ENCODE measurements at regions not wholly inside any gene's neighbourhood (a gene's known extent, or its start where the extent isn't known, plus 50 kb on each side); places are given as distances from the start of the nearest gene placed in this dataset.

DNA sequence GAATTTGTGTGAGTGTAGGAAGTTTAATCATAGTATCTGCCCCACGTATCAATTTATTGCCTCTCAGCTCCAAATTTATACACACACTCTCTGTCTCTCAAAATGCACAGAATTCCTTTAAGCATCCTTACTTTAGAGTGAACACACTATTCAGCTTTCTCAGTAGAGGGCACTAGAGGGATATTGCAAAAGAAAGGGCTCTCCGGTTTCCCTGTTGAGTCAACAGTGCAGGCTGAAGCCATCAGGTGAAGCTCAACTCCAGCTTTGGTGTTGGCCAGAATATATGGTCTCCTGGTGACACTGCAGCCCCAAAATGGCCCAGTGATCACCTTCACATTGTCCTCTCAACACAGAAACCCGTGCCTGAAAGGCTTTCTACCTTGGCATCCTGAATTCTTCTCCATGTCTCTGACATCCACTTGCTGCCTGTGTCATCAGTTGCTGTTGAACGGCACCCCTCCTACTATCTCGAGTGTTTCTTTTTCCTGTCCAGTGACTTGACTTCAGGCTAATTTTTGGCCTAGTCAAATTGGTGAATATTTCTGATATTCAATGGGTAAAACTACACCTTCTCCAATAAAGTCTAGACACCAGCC lies 670.5 kb downstream of the GABRG1 start:
- no peaks in the 10 kb centered on the region for H3K36me3 ChIP-seq
- no peak for TF ChIP-seq POLR2A (IDR thresholded peaks at IDR 0.05)
- TF ChIP-seq, protein P1, sequence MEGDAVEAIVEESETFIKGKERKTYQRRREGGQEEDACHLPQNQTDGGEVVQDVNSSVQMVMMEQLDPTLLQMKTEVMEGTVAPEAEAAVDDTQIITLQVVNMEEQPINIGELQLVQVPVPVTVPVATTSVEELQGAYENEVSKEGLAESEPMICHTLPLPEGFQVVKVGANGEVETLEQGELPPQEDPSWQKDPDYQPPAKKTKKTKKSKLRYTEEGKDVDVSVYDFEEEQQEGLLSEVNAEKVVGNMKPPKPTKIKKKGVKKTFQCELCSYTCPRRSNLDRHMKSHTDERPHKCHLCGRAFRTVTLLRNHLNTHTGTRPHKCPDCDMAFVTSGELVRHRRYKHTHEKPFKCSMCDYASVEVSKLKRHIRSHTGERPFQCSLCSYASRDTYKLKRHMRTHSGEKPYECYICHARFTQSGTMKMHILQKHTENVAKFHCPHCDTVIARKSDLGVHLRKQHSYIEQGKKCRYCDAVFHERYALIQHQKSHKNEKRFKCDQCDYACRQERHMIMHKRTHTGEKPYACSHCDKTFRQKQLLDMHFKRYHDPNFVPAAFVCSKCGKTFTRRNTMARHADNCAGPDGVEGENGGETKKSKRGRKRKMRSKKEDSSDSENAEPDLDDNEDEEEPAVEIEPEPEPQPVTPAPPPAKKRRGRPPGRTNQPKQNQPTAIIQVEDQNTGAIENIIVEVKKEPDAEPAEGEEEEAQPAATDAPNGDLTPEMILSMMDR (IDR thresholded peaks at IDR 0.05): peak in 3 of 7 experiments; percentile 11 to 39 (median 24)
- no peak for TF ChIP-seq POLR2AphosphoS5 (IDR thresholded peaks at IDR 0.05)
- TF ChIP-seq EP300 (IDR thresholded peaks at IDR 0.05): no peak
- H3K4me3 ChIP-seq: no peak overlapping the region
- no peak overlapping the region for H3K27ac ChIP-seq
- H3K27me3 ChIP-seq: no peaks in the 10 kb centered on the region
- no peaks in the 10 kb centered on the region for H3K9me3 ChIP-seq
- DNase-seq: peak in 1 of 2 donors; percentile 67
- no peaks in the 10 kb centered on the region for H3K4me1 ChIP-seq
- intact Hi-C loops (cut with DNase I; ENCODE audit: low total_unique reads): no loop called here
- WGBS, 5 donors: 25 to 38% (median 34%) methylated on average over 5 of the region's 5 CpGs

DNA sequence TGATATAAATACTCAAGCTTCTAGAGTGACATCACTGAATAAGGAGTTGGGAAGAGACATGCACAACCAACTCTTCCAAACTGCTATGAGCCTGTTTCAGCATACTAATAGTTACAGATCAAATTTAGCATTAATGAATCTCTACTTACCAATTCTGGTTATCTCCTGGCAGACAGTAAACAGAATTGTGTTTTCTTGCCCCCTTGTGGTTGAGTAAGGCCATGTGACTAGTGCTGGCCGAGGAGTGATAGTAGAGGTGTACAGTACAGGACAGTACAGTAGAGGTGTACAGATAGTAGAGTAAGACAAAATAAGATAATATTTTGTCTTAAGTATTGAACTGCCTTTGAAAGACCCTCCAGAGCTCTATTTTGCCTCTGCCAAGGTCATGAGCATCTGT lies 681.4 kb downstream of the GABRG1 start:
- no peaks in the 10 kb centered on the region for H3K36me3 ChIP-seq
- intact Hi-C loops (cut with DNase I; ENCODE audit: low total_unique reads): loop anchor here (10.0 kb wide), 1 partner anchor 518 kb away; no protein-coding TSS in a partner anchor
- no peak overlapping the region for H3K27ac ChIP-seq
- H3K27me3 ChIP-seq: no peaks in the 10 kb centered on the region
- no peaks in the 10 kb centered on the region for H3K9me3 ChIP-seq
- no peak for TF ChIP-seq POLR2A (IDR thresholded peaks at IDR 0.05)
- TF ChIP-seq, protein P1 (IDR thresholded peaks at IDR 0.05): peak in 4 of 7 experiments; percentile 16 to 48 (median 36)
- H3K4me1 ChIP-seq: no peaks in the 10 kb centered on the region
- 7 to 53% (median 43%) methylated on average over 1 of the region's 1 CpG for WGBS, 5 donors
- no peak overlapping the region for H3K4me3 ChIP-seq
- peak in 1 of 2 donors; percentile 6 for DNase-seq

DNA sequence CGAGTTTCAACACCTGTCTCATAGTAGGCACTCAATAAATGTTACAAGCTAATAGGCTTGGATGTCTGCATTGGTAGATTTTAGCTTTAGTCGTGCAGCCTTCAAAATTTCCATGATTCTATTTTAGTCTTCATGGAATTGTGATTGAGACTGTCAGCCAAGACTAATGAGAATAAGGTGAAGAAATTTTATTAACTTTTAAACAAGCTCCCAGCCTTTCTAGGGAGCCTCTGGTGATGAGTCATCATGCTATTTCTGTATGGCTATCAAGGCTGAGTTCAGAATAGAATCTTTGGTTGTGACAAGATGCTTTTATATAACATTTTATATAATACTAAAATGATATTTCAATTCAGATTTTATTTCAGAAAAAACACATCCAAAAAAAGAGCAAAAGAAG lies 685.8 kb downstream of the GABRG1 start:
- no peak overlapping the region for H3K27ac ChIP-seq
- intact Hi-C loops (cut with DNase I; ENCODE audit: low total_unique reads): no loop called here
- no peaks in the 10 kb centered on the region for H3K36me3 ChIP-seq
- H3K4me1 ChIP-seq: no peaks in the 10 kb centered on the region
- H3K4me3 ChIP-seq: no peak overlapping the region
- DNase-seq: peak in 1 of 2 donors; percentile 9
- no peaks in the 10 kb centered on the region for H3K27me3 ChIP-seq
- 44 to 61% (median 54%) methylated on average over 2 of the region's 2 CpGs for WGBS, 5 donors
- no peak for TF ChIP-seq POLR2A (IDR thresholded peaks at IDR 0.05)
- TF ChIP-seq POLR2AphosphoS5 (IDR thresholded peaks at IDR 0.05): no peak
- TF ChIP-seq EP300 (IDR thresholded peaks at IDR 0.05): no peak
- H3K9me3 ChIP-seq: no peaks in the 10 kb centered on the region

DNA sequence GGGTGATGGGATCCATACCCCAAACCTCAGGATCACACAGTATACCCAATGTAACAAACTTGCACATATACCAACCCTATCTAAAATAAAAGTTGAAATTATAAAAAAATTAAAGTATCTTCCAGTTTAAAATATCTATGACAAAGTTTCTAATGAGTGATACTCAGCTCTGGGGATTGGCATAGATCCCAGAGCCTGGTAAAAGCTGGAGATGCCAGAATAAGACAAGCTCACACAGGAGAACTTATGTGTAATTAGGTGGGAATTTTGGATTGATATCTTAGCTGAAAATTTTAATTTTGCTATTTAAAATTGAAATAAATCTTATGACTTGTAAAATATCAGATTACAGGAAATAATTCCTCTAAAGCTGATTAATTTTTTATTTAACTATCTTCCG lies 686.5 kb downstream of the GABRG1 start:
- no peaks in the 10 kb centered on the region for H3K27me3 ChIP-seq
- no peak for DNase-seq
- no peaks in the 10 kb centered on the region for H3K4me1 ChIP-seq
- H3K36me3 ChIP-seq: no peaks in the 10 kb centered on the region
- H3K4me3 ChIP-seq: no peak overlapping the region
- TF ChIP-seq, protein P1 (IDR thresholded peaks at IDR 0.05): no peak
- TF ChIP-seq EP300 (IDR thresholded peaks at IDR 0.05) (no peak), POLR2AphosphoS5 (IDR thresholded peaks at IDR 0.05) (no peak), POLR2A (IDR thresholded peaks at IDR 0.05) (no peak)
- no peaks in the 10 kb centered on the region for H3K9me3 ChIP-seq
- 56 to 93% (median 93%) methylated on average over 1 of the region's 1 CpG for WGBS, 5 donors
- intact Hi-C loops (cut with DNase I; ENCODE audit: low total_unique reads): no loop called here
- H3K27ac ChIP-seq: no peak overlapping the region

DNA sequence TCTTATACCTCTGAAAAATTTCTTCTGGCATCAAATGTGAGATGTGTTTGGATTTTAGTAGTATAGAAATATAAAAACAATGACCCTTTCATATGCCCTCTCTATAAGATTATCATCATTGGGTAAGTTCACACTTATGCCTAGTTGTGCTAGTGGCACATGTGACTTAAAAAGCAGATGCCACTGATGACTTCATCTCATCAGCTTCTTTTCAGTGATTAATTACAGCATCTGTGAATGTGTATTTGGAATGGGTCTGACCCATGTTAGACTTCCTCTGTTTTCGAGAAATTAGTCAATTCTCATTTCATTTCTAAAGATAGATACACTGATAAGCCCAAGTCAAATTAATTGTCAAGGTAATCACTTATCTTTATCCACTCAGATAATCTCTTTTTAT lies 698.7 kb downstream of the GABRG1 start:
- Histone ChIP-seq H3K27me3 (no peaks in the 10 kb centered on the region), H3K4me3 (no peak overlapping the region), H3K4me1 (no peaks in the 10 kb centered on the region), H3K9me3 (peaks cover 0 to 26% (median 10%) of the 10 kb centered on the region in 4 donors), H3K27ac (no peak overlapping the region), H3K36me3 (no peaks in the 10 kb centered on the region)
- no peak for DNase-seq
- TF ChIP-seq EP300 (IDR thresholded peaks at IDR 0.05) (no peak), POLR2AphosphoS5 (IDR thresholded peaks at IDR 0.05) (no peak), POLR2A (IDR thresholded peaks at IDR 0.05) (no peak)
- 60 to 82% (median 76%) methylated on average over 1 of the region's 1 CpG for WGBS, 5 donors
- intact Hi-C loops (cut with DNase I; ENCODE audit: low total_unique reads): no loop called here

Data from stomach (tissue), 8 donors.